Inflammatory macrophage treated with lipopolysaccharide for 1 hour (primary cell): ENCODE measurements at regions not wholly inside any gene's neighbourhood (a gene's known extent, or its start where the extent isn't known, plus 50 kb on each side); places are given as distances from the start of the nearest gene placed in this dataset.
A peak's percentile ranks its signal among the peaks of the same experiment; 100 is the strongest.
"Not testable (repeated sequence)": the region's sequence is repeated elsewhere in the genome, so short reads cannot be mapped to it uniquely, and the experiment has no call there.

Experiments
- DNase-seq, 2 donors: peaks; one replicate each; pipeline ENCODE4 v3.0.0-alpha.2; 2020 to 2022

DNA sequence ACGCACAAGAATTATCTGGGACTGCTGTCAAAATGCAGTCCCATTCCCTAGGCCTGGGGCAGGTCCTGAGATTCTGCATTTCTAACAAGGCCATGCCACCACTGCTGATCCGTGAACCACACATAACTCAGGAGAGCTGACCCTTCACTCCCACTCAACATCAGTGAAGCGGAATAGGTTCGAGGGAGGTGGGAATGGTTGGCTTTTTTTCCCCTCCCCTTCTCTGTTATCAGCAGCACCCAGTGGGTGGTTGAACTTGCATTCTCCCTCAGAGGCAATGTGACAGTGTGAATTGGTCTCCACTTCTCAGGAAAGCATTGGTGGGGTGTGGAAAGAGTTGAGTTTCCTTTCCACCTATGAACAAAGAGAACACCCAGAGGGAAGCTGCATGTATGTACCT lies 344.3 kb downstream of the GADD45G start:
- DNase-seq: no peak

DNA sequence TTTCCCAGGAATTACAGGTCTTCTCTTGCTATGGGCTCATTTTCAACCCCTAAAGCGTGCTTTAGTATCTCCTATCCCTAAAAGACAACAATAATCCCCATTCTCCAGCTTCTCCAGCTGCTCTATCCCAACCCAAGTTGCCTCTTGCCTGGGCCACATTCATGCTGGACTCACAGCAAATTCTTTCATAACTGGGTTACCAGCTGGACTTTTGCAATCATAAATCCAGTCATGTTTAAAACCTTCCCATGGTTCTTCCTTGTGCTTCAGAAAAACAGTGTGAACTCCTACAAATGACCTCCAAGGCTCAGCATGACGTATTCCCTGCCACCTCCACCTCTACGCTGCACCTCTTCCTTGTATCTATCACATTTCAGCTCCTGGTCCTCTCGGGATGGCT lies 346.9 kb downstream of the GADD45G start:
- no peak for DNase-seq

DNA sequence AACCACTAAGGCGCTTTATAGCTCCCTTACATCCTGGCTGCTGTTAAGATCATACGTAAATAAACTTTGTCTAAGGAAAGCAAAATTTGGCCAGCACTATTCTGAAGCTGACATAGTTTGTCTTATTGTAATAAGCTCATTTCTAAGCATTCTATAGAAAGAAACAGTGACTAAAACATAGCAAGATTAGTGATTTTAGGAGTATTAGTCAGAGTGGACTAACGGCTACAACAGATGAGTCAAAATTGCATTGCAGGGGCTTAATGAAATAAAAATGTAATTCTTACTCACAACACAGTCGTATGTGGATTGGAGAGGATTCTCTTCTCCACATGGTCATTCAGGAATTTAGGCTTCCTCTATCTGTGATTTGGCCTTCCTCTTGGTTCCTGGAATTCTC lies 347.6 kb downstream of the GADD45G start:
- DNase-seq: no peak

DNA sequence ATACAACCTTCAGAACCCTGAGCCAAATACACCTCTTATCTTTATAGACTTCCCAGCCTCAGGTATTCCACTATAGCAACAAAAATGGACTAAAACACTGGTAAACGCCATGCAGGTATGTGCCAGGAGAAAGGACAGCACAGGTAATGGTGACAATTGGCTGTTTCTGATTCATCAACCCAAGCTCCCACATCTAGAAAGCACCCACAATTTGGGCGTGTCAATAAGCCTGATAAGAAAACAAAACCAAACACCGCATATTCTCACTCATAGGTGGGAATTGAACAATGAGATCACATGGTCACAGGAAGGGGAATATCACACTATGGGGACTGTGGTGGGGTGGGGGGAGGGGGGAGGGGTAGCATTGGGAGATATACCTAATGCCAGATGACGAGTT lies 348.5 kb downstream of the GADD45G start:
- not testable (repeated sequence) for DNase-seq

DNA sequence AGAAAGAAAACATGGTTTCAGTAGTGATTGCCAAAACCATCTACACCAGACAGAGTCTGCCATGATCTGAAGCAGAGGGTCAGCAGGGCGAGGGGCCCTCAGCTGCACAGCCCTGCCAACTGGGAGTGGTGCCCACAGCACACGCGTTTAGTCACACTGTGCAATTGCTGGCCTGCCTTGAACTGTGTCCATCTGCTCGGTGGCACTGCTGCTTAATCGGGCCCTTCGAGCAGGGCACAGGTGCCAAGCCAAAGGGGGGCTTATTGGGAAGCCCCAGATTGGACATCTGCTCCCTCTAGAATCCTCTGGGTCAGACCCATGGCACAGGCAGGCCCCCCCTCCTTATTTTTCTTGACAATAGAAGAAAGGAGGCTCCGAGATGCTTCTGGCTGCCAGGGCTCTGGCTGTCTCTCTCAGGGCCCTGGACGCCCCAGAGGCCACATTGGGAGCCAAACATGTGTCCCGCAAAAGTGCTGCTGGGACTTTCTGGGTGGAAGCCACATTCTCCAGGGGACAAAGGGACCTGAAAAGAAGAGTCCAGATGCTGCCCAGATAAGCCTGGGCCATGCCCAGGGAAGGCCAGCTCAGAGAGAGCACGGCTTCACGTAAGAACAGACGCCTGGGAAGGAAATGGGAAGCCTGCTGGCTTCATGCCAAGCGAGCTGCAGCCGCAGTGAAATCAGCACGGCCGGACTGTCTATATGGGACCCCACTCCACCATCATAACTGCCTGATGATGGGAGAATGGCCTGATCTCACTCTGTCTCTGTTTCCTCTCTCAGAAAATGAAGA lies 349.2 kb downstream of the GADD45G start:
- DNase-seq: no peak

DNA sequence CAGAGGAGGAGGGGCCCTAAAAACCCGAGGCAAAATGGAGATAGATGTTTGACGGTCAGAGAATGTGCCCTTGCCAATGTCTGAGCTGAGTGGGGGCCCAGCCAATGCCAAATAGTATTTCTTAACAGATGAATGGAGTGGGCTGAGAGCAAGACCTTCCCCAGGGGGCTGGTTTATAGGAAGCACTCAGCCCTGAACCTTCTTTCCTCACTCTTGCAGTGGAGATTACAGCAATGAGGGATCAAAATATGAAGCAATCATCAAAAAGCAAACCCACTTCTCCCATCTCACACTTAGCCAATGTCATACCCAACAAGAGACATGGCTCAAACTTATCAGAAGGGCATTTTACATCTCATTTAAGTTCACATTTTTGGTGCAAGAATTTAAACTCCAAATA lies 350.3 kb downstream of the GADD45G start:
- no peak for DNase-seq

DNA sequence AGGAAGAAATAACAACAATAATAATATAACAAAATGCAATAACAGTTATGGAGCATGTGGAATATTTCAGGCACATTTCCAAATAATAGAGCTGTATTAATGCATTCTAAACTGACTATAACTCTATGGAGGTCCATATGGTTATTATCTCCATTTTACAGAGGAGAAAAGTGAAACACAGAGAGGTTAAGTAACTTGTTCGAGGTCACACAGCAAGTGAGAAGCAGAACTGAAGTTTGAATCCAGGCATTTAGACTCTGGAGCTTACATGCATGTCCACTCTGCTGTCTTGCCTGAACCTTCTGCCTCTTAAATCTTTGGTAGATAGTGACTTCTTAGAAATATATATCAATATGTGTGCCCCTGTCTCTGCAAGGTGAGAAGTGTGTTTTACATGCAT lies 350.8 kb downstream of the GADD45G start:
- no peak for DNase-seq

DNA sequence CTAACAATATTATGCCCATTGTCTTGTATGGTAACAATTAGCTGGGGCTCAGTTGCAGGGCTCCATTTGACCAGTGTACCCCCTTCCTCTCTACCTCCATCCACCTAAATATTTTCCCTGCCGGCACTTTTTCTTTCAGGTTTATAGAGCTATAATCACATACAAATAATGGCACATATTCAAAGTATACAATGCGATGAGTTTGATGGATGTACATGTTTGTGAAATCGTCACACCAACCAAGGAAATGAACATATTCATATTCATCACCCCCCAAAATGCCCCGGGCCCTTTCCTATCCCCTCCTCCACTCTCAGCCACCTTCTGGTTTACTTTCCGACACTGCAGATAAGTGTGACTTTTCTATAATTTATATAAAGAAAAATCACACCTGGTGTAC lies 351.5 kb downstream of the GADD45G start:
- DNase-seq: no peak

DNA sequence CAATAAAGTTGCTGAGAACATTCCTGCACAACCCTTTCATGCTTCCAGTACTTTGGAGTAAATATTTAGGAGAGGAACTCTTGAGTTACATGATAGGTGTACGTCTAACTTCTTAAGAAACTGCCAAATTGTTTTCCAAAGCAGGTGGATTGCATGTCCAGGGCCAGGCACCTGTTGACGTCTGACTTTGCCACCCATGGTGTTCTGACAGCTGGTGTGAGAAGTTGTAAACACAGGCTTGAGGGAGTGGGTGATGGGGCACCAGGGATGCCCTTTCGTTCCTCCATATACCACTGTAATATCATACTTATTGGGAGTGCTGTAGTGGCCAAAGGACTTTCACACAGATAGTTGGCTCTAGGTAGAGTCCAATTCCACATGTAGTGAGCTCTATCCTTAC lies 352.1 kb downstream of the GADD45G start:
- no peak for DNase-seq

DNA sequence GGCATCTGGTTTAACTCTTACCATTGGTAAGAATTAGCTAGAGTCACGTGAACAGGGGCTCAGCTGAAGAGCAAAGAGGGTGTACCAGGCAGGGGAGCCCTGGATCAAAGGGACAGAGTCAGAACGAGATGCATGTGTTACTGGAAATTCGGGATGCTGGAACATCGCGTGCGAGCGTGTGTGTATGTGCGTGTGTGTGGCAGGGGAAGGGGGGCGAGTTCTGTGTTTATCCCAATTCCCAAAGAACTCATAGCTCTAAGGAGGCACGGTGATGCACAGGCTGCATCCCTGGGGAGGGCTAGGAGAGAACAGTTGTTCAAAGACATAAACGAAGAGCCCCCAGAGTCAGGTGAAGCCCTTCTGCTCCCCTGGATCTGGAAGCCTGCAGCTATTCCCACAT lies 353.3 kb downstream of the GADD45G start:
- DNase-seq: no peak

DNA sequence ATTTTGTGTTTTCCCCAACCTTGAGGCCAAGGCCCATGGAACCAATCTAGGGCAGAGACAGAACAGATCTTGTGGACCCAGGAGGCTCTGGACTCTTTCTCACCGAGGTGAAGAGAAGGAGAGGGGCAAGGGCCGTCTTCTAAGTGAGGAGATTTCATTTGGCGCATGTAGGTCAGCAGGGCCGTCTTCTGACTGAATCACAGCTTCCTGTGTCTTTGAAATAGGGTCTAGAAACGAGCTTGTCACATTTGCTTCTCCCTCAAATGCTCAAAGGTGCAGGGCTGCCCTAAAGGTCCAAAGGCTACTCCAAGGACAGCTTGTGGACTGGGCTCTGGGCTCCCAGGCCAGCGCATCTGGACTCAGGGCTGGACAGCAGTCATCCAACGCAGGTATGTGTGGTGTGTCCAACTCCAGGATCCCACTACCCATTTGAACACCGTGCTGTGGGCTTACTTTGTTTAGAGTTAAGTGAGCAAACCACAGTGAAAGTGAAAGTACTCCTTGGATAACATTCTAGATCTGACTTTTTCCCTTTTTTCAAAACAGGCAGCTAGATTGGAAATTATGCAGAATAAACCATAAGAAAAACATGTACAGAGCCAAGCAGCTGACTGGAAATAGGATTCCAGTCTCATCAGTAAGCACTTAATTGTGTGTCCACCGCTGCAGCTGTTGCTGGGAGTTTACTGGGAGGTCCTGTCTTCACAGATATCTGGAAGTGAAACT lies 357.0 kb downstream of the GADD45G start:
- DNase-seq: peak in 1 of 2 donors; percentile 17

DNA sequence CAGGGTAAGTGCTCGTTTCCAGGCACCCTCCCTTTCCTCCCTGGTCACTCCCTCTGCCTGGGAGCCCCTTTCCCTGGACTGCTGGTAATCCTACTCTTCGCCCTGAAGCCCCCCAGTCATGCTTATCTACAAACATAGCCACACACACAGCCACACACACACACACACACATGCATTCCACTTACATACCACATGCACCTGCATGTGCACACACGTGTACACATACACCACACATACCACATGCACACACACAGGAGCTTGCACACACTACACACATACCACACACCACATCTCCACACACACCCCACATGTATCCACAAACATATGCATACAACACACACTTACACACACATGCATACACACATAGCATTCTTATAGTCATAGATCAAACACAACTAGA lies 358.5 kb downstream of the GADD45G start:
- DNase-seq: no peak

DNA sequence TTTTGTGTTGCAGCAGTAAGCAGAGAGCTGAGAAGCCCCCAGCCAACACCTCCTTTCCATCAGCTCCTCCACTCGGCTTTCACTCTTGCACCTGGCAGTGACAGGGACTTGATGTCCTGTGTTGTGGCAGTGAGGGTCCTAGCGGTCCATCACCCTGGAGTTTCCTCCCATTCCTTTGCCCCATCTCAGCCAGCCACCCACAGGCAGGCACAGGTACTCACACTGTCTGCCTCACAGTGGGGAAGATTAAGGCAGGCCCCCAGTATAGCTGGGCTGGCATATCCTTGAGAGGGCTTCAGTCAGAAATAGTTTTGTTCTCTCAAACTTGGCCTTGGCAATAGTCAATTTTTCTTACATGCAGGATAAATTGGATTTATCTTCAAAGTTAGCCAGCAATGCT lies 362.7 kb downstream of the GADD45G start:
- no peak for DNase-seq

DNA sequence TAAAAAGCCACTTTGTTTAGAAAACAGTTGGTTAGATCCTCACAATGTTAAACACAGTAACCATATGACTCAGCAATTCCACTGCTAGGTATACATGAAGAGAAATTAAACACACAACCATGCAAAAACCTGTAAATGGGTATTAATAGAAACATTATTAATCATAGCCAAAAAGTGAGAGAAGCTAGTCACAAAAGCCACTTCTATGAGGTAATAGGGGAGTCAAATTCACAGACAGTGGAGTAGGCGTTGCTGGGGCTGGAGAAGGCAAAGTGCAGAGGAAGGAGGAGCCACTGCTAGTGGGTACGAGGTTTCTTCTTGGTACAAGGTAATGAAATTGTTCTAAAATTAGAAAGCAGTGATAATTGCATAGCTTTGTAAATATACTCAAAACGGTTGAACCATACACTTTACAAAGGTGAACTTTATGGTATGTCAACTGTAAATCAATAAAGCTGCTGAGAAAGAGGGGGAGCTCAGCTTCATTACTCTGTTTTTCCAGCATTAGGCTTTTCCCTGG lies 364.4 kb downstream of the GADD45G start:
- DNase-seq: peak; percentile 60 to 73

DNA sequence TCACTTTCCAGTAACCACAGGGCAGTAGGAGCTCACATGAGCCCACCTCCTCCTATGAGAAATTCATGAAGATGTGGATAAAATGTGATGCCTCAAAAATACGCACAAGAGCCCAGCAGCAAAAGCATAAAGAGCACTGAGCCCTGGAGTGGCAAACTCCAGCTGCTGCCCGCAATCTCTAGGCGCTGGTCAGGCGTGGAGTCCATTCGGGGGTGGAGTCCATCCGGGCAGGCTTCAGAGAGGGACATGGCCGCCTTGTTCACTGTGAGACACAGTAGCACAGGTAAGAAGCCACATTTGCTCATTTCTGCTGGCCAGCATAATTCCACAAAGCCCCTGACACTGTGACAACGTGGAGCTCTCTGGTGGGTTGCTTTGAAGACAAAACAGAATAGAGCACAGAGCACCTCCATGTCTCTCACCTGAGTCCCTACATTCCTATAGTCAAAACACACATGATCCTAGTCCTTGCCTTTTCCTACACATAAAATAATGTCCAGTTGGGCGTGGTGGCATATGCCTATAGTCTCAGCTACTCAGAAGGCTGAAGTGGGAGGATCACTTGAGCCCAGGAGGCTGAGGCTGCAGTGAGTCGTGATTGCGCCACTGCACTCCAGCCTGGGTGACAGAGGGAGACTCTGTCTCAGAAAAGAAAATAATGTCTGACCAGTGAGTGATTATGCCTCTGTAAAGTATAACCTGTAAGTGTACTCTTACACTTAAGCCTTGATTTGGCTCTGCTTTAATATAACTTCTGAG lies 365.2 kb downstream of the GADD45G start:
- no peak for DNase-seq

DNA sequence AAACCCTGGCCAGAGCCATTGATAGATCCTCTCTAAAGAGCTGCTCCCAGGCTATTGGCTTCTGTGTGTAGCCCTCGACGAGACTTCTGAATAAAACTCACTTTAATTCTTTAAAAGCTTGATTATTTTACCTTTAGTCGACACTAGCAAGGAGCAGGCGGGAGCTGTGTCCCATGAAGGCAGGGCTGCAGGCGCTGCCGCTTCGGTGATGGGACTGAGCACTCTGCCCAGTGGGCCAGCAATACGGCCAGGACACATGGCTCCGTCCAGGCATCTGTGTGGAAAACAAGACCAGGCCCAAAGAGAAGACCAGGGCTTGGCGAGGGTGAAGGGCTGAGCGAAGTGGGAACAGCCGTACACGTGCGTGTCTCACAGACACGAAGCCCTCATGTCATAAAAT lies 365.9 kb downstream of the GADD45G start:
- DNase-seq: no peak

DNA sequence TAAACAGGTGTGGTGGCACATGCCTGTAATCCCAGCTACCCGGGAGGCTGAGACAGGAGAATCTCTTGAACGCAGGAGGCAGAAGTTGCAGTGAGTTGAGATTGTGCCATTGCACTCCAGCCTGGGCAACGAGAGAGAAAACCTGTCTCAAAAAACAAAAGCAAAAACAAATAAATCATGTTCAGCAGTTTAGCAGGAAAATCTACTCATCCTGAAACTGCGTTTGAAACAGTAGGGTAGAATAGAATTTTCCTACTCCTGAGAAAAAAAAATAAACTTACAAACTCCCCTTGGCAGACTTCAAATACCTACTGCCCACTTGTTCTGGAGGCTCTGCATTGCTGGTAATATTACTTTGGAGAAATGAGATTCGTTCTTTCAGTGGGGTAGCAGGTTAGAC lies 367.7 kb downstream of the GADD45G start:
- DNase-seq: no peak

DNA sequence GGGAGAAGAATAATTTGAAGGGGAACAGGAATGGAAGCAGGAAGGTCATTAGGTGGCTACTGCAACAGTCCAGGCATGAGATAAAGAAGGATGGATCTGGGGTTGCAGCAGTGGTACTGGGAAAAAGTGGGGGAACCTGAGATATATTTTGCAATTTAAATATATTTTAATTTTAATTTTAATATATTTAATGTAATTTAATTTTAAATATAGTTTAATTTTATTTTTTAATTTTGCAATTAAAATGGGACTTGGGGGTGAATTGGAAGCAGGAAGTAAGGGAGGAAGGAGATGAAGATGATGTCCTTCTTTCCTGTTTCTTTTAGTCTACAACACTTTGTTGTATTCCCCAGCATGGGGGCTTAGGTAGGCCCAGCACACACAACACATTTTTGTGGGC lies 369.8 kb downstream of the GADD45G start:
- DNase-seq: no peak

DNA sequence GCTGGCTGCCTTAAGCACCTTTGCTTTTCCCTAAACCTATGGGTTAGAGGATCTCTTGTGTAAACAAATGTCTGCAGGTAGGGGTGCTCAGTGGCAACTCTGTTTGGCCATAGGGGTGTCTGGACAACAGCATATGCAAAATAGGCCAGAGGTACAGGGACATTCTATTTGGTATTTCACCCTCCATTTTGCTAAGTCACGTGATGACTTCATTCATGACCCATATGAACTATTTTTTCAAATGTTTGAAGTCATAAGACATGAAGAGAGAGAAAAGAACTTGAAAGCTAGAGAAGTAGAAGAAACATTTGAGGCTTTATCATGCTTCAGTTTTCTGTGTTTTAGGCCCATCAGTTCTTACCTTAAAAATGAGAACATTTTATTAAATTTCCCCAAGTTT lies 370.2 kb downstream of the GADD45G start:
- no peak for DNase-seq

DNA sequence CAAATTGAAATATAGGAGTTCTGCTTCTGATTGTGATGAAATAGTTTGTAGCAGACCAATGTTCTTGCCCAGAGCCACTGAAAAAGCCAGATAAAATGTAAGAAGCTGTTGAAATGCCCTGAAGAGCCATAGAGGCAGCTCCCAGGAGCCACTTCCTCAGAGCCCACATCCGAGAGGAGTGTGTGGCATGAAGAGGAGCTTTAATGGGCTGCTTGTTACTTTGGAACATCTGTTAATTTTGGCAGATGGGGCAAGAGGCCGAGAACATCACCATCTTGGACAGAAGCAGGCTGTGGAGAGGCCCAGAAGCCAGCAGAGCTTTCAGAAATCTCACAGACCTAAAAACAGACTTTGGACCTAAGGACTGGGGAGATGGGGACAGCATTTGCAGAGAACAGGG lies 370.8 kb downstream of the GADD45G start:
- no peak for DNase-seq

DNA sequence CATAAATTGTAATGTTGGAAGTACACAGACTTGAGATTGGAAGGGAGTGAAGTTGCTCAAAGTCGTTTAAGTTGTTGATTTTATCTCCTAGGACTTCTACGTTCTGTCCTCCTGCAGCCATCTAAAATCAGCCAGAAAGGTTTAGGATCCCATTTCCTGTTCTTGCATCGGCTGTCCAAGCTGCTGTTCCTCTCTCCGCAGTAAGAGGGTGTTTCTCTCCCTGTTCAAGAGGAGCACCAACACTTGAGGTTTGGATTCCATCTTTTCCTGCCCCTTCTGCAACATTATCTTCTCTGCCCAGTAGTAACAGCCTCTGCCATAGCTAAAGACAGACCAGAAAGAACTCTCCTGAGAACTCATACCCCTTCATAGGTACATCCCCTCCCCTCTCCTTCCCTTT lies 373.4 kb downstream of the GADD45G start:
- no peak for DNase-seq

DNA sequence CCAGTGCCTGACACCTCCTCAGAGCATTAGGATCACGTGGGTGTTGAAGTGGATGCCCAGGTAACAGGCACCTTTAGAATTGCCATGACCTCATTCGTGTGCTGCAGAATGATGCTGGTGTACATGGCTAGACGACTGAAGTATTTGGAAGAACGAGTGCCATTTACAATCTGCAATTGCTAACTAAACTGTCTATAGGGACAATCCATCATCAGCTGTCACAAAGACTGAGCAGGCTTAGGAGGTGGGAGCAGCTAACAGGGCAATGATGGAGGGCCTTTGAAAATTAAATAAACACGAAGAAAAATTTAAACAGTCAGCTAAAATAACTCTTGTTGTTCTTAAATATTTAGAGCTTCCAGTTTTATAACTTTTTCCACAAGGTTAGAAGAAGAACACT lies 375.8 kb downstream of the GADD45G start:
- DNase-seq: no peak

DNA sequence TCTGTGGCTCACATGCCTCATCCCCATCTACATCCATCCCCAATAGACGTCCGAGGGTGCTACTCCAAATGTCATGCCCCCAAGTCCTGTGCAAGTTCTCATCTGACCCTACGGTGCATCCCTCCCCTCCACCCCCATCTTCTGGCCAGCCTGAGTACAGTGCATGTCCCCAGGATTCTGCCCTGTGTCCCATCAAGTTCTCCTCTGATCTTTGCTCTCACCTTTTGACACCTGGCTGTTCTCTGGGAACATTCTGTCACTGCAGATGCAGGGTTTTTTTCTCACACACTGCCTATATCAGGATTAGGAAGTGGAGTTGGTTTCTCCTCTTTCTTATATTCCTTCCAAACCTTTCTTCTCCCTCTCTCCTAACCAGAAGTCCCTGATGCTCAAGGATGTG lies 377.2 kb downstream of the GADD45G start:
- DNase-seq: no peak

DNA sequence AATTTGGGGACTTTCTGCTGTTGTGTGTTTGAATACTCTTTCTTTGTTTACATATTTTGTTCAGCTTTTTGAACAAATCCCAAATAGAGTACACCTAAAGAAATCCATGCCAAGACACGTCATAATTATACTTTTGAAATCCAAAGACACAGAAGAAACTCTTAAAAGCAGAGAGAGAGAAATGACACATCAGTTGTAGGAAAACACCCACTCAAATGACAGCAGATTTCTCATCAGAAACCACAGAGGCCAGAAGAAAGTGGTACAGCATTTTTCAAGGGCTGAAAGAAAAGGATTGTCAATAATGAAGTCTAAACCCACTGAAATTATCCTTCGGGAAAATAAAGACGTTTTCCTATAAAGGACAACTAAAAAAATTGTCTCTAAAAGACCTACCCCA lies 378.6 kb downstream of the GADD45G start:
- DNase-seq: peak; percentile 67 to 79
